ENCODE measurements at regions not wholly inside any gene's neighbourhood (a gene's known extent, or its start where the extent isn't known, plus 50 kb on each side); places are given as distances from the start of the nearest gene placed in this dataset.

- Histone ChIP-seq H3K9me3 (no peaks in the 10 kb centered on the region), H2AFZ (ENCODE audit: low read depth) (no peak overlapping the region), H3K9me2 (no peaks in the 10 kb centered on the region), H3K4me3 (ENCODE audit: low read depth in 2 of 2, low read length in 1 of 2) (no peak overlapping the region), H3K9ac (no peak overlapping the region), H3K27ac (ENCODE audit: low read depth in 2 of 2, low read length in 1 of 2) (no peak overlapping the region), H3K4me1 (ENCODE audit: control insufficient read depth in 1 of 2, insufficient read depth in 2 of 2, low read depth in 1 of 2, low read length in 1 of 2) (no peaks in the 10 kb centered on the region; a peak in 1 of 4 replicates), H3K36me3 (replicated peaks in 1 of 2; ENCODE audit: control insufficient read depth in 1 of 2, insufficient read depth in 2 of 2, low read length in 1 of 2) (no peaks in the 10 kb centered on the region), H4K20me1 (ENCODE audit: insufficient read depth) (no peaks in the 10 kb centered on the region), H3K4me2 (no peak overlapping the region), H3F3A (replicated peaks; ENCODE audit: insufficient read depth) (no peaks in the 10 kb centered on the region), H3K27me3 (ENCODE audit: insufficient read depth) (no peaks in the 10 kb centered on the region), H3K79me2 (ENCODE audit: insufficient read depth) (no peaks in the 10 kb centered on the region)
- no peak for DNase-seq
- ChIA-PET POLR2A (no interaction called here), CTCF (no interaction called here)
- 14% methylated on average over 2 of the region's 2 CpGs for WGBS (ENCODE audit: low lambda C conversion rate)
- no peak for TF ChIP-seq NRF1 (IDR thresholded peaks at IDR 0.05; ENCODE audit: low read depth, low read length)
- TF ChIP-seq CHD2 (IDR thresholded peaks at IDR 0.05; ENCODE audit: low read length, partially characterized antibody), result no peak
- no peak for TF ChIP-seq RFX5 (IDR thresholded peaks at IDR 0.05; ENCODE audit: low read length)
- TF ChIP-seq EP300 (IDR thresholded peaks at IDR 0.05; ENCODE audit: borderline replicate concordance in 1 of 2, low read depth in 1 of 2, low read length in 1 of 2), result no peak
- no peak for TF ChIP-seq FOXJ3 (CRISPR knock-in tag; IDR thresholded peaks at IDR 0.05)
- TF ChIP-seq CTCF (IDR thresholded peaks at IDR 0.05), result no peak
- TF ChIP-seq SMC3 (IDR thresholded peaks at IDR 0.05; ENCODE audit: low read depth, low read length), result no peak
- TF ChIP-seq RCOR1 (IDR thresholded peaks at IDR 0.05; ENCODE audit: low read length), result no peak
- no peak for TF ChIP-seq TAF1 (IDR thresholded peaks at IDR 0.05; ENCODE audit: borderline replicate concordance, low read depth, low read length)
- TF ChIP-seq FOXM1 (IDR thresholded peaks at IDR 0.05; ENCODE audit: low read depth), result no peak
- no peak for TF ChIP-seq TEAD4 (IDR thresholded peaks at IDR 0.05; ENCODE audit: borderline replicate concordance, insufficient read depth)
- TF ChIP-seq ZBTB33 (IDR thresholded peaks at IDR 0.05; ENCODE audit: borderline replicate concordance, low read depth), result no peak
- no peak for TF ChIP-seq MXI1 (IDR thresholded peaks at IDR 0.05; ENCODE audit: low read depth, low read length)
- no peak for TF ChIP-seq EZH2phosphoT487 (IDR thresholded peaks at IDR 0.05; ENCODE audit: borderline replicate concordance, low read depth)
Measured at GRCh38 chr6:93940381-93940780, 521.0 kb upstream of the EPHA7 start.

- Histone ChIP-seq H3K9me2 (no peaks in the 10 kb centered on the region), H3K36me3 (replicated peaks in 1 of 2; ENCODE audit: control insufficient read depth in 1 of 2, insufficient read depth in 2 of 2, low read length in 1 of 2) (no peaks in the 10 kb centered on the region), H3K4me2 (no peak overlapping the region), H3K27ac (ENCODE audit: low read depth in 2 of 2, low read length in 1 of 2) (no peak overlapping the region), H3K79me2 (ENCODE audit: insufficient read depth) (no peaks in the 10 kb centered on the region), H4K20me1 (ENCODE audit: insufficient read depth) (no peaks in the 10 kb centered on the region), H3K9me3 (no peaks in the 10 kb centered on the region), H2AFZ (ENCODE audit: low read depth) (no peak overlapping the region), H3K9ac (no peak overlapping the region), H3F3A (replicated peaks; ENCODE audit: insufficient read depth) (no peaks in the 10 kb centered on the region), H3K4me1 (ENCODE audit: control insufficient read depth in 1 of 2, insufficient read depth in 2 of 2, low read depth in 1 of 2, low read length in 1 of 2) (no peaks in the 10 kb centered on the region), H3K4me3 (ENCODE audit: low read depth in 2 of 2, low read length in 1 of 2) (no peak overlapping the region), H3K27me3 (ENCODE audit: insufficient read depth) (no peaks in the 10 kb centered on the region)
- DNase-seq, result no peak
- ChIA-PET POLR2A (no interaction called here), CTCF (interaction anchor here (1.3 to 1.6 kb wide), 2 partner anchors 19 to 20 kb away, joined by 3 to 4 read pairs; no protein-coding TSS in a partner anchor)
- WGBS (ENCODE audit: low lambda C conversion rate), result 8% methylated on average over 2 of the region's 2 CpGs
- TF ChIP-seq RCOR1 (IDR thresholded peaks at IDR 0.05; ENCODE audit: low read length) (no peak), EP300 (IDR thresholded peaks at IDR 0.05; ENCODE audit: borderline replicate concordance in 1 of 2, low read depth in 1 of 2, low read length in 1 of 2) (no peak), USF2 (IDR thresholded peaks at IDR 0.05; ENCODE audit: borderline replicate concordance, low read depth, low read length) (no peak), PBX3 (IDR thresholded peaks at IDR 0.05) (no peak), SMC3 (IDR thresholded peaks at IDR 0.05; ENCODE audit: low read depth, low read length) (no peak), SIN3A (IDR thresholded peaks at IDR 0.05; ENCODE audit: borderline replicate concordance, low read depth, low read length) (no peak), TCF12 (IDR thresholded peaks at IDR 0.05) (no peak), ELF1 (IDR thresholded peaks at IDR 0.05) (no peak), FOXM1 (IDR thresholded peaks at IDR 0.05; ENCODE audit: low read depth) (no peak)
Measured at GRCh38 chr6:93932175-93932574, 512.8 kb upstream of the EPHA7 start.

Data from SK-N-SH (cell line).